DND-41 (cell line): ENCODE measurements at regions not wholly inside any gene's neighbourhood (a gene's known extent, or its start where the extent isn't known, plus 50 kb on each side); places are given as distances from the start of the nearest gene placed in this dataset.

ENCODE experiments used
- EZH2 ChIP-seq: IDR thresholded peaks from 3 replicates; pipeline ENCODE4 v1.6.1; 2012; ENCODE audit warnings: borderline replicate concordance, low read depth, mild to moderate bottlenecking, moderate library complexity, low read length, inconsistent platforms; ENCODE audit not compliant: severe bottlenecking
- TF ChIP-seq, protein P1 (sequence below): IDR thresholded peaks from 2 replicates; pipeline ENCODE4 v1.5.1; 2012; ENCODE audit warnings: borderline replicate concordance, low read length, moderate library complexity, mild to moderate bottlenecking; ENCODE audit not compliant: poor library complexity, severe bottlenecking; ENCODE audit errors: extremely low read depth

DNA sequence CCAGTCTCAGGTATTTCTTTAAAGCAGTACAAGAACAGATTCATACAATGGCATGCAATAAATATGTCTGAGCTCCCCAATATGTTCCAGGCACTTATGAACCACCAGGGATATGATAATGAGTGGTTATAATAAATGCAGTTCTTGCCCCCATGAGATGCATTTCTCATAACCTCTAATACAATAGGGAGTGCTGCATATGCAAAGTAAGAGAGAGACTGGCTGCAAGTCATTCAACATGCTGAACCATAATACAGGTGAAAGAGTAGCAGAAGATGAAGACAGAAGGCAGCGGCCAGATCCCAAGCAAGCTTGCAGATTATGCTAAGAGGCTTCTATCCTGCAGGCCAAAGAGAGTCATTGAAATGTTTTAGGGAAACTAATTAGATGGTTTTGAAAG, 96.7 kb downstream of the CHD9NB start:
- no peak for TF ChIP-seq EZH2
- TF ChIP-seq, protein P1, sequence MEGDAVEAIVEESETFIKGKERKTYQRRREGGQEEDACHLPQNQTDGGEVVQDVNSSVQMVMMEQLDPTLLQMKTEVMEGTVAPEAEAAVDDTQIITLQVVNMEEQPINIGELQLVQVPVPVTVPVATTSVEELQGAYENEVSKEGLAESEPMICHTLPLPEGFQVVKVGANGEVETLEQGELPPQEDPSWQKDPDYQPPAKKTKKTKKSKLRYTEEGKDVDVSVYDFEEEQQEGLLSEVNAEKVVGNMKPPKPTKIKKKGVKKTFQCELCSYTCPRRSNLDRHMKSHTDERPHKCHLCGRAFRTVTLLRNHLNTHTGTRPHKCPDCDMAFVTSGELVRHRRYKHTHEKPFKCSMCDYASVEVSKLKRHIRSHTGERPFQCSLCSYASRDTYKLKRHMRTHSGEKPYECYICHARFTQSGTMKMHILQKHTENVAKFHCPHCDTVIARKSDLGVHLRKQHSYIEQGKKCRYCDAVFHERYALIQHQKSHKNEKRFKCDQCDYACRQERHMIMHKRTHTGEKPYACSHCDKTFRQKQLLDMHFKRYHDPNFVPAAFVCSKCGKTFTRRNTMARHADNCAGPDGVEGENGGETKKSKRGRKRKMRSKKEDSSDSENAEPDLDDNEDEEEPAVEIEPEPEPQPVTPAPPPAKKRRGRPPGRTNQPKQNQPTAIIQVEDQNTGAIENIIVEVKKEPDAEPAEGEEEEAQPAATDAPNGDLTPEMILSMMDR = no peak
